ENCODE measurements at regions not wholly inside any gene's neighbourhood (a gene's known extent, or its start where the extent isn't known, plus 50 kb on each side); places are given as distances from the start of the nearest gene placed in this dataset.
"Not testable (repeated sequence)": the region's sequence is repeated elsewhere in the genome, so short reads cannot be mapped to it uniquely, and the experiment has no call there.

DNA sequence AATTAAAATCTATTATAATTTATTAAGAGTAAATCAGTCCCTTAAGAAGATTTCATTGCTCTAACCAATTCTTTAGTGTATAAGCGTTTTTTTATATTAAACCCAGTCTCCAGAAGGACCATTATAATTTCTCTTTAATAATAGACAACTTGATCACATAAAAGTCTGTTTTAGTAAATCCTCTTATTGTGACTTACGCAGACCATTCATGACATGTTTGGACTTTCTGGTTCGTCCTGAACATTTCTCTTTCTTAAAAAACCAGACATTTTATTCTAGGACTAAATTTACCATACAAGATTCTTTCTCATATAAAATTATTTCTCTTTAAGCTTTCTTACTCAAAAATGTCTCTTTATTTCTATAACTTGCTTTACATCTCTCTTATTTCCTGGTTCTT, 196.2 kb upstream of the RAI14 start:
- no peak overlapping the region for H3K4me3 ChIP-seq (ENCODE audit: low read depth, low read length)
- no peak for TF ChIP-seq CTCF (IDR thresholded peaks at IDR 0.05; ENCODE audit: borderline replicate concordance, insufficient read depth, low read depth, low read length)

DNA sequence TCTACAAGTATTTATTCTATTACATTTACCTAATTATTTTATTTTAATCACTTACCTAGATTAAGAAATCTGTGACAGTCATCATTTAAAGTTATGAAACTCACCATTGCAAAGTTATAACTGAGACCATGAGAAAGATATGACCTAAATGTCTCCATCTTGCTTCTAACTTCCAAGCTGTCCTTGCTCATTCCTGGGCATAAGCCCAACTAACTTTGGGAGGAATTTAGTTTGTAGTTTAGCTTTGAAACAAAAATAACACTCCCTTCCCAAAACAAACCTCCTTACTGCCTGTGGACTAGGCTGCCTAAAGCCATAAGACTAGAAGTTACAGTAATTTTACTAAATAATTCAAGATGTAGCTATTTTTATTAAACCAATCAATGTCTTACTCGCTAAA, 195.6 kb upstream of the RAI14 start:
- no peak overlapping the region for H3K4me3 ChIP-seq (ENCODE audit: low read depth, low read length)
- TF ChIP-seq CTCF (IDR thresholded peaks at IDR 0.05; ENCODE audit: borderline replicate concordance, insufficient read depth, low read depth, low read length): no peak

DNA sequence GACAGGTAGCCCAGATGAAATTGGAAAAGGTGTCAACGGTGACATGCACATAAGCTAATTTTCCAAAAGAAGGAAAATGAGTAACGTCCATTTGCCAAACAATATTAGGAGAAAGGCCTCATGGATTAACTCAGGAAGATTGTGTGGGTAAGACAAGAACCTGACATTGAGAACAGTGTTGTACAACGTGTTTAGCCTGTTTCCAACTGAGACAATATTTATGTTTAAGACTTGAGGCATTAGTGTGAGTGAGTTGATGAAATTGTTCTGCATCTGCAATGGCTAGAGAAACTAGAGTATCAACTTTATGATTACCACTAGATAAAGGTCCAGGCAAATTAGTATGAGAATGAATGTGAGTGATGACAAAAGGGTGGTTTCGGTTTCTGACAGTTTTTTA, 191.3 kb upstream of the RAI14 start:
- no peak for TF ChIP-seq CTCF (IDR thresholded peaks at IDR 0.05; ENCODE audit: borderline replicate concordance, insufficient read depth, low read depth, low read length)
- no peak overlapping the region for H3K4me3 ChIP-seq (ENCODE audit: low read depth, low read length)

GRCh38 chr5:34465301-34465700, 190.8 kb upstream of the RAI14 start:
- not testable (repeated sequence) for H3K4me3 ChIP-seq (ENCODE audit: low read depth, low read length)

- not testable (repeated sequence) for H3K4me3 ChIP-seq (ENCODE audit: low read depth, low read length)
Measured at GRCh38 chr5:34466519-34467388, 189.4 kb upstream of the RAI14 start.

- TF ChIP-seq CTCF (IDR thresholded peaks at IDR 0.05; ENCODE audit: borderline replicate concordance, insufficient read depth, low read depth, low read length): no peak
- no peak overlapping the region for H3K4me3 ChIP-seq (ENCODE audit: low read depth, low read length)
Measured at GRCh38 chr5:34467436-34467835, 188.7 kb upstream of the RAI14 start.

- not testable (repeated sequence) for H3K4me3 ChIP-seq (ENCODE audit: low read depth, low read length)
Measured at GRCh38 chr5:34467984-34468383, 188.1 kb upstream of the RAI14 start.

DNA sequence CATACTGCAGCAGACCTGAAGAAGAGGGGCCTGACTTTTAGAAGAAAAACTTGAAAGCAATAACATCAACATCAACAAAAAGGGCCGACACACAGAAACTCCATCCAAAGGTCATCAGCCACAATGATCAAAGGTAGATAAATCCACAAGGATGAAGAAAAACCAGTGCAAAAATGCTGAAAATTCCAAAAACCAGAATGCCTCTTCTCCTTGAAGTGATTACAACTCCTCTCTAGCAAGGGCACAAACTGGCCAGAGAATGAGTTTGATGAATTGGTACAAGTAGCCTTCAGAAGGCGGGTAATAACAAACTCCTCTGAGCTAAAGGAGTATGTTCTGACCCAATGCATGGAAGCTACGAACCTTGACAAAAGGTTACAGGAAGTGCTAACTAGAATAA, 186.2 kb upstream of the RAI14 start:
- no peak for TF ChIP-seq CTCF (IDR thresholded peaks at IDR 0.05; ENCODE audit: borderline replicate concordance, insufficient read depth, low read depth, low read length)
- H3K4me3 ChIP-seq (ENCODE audit: low read depth, low read length): no peak overlapping the region

DNA sequence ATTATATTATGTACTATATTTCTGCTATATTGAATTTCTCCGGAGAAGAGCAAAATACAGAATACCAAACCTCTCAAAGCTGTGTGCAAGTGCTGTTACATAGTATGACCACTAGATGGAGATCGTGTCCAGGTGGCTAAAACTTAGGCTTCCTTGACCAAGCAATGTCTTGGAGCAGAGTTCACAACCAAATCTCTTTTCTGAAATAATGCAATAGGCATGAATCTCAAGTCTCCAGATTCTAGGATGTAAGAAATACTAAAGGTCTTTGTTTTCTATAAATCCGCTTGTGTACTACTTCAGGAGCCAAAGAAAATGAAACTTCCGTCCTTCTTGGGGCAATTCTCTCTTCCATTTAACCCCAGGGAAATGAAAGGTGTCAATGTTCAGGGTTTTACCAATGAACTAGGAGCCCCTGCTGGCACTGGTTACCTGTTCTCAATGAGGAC, 181.5 kb upstream of the RAI14 start:
- peak; percentile 89 for TF ChIP-seq CTCF (IDR thresholded peaks at IDR 0.05; ENCODE audit: borderline replicate concordance, insufficient read depth, low read depth, low read length)
- H3K4me3 ChIP-seq (ENCODE audit: low read depth, low read length): no peak overlapping the region

Data from GM12875 (cell line).